Muscle of back (tissue), 3 donors: ENCODE measurements at regions not wholly inside any gene's neighbourhood (a gene's known extent, or its start where the extent isn't known, plus 50 kb on each side); places are given as distances from the start of the nearest gene placed in this dataset.
A peak's percentile ranks its signal among the peaks of the same experiment; 100 is the strongest.

Experiments used
- DNase-seq, 3 donors: peaks; one replicate each; pipeline versions ENCODE4 v3.0.0 to v3.0.0-alpha.2; 2013

DNA sequence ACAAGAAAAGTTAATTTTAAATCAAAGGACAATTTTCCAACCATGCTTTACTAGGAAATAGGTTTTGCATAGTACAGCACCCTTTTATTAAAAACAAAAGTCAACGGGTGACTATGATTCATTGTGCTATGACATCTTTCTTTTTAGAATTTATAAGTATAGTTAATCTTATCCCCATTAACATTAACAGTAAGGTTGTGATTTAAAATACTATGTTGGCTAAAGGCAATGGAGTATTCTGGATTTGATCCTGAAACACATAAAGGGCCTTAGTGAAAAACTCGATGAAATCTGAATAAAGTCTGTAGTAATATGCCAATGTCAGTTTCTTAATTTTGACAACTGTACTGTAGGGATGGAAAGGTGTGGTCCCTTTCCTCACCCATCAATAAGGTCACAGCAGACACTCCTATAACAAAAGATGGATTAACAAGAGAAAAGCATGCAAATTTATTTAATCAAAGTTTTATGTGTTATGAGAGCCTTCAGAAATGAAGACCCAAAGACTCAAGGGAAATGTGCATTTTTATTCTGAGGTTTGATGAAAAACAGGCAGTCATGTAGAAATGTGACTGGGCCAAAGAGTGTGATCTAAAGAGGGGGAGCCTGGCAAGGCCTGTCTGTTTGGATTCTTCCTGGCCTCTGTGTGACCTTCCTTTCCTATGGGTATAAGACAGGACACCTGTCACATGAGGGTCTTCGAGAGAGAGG is 731.4 kb downstream of the TSN start:
- DNase-seq = peak in 1 of 3 donors; percentile 87

DNA sequence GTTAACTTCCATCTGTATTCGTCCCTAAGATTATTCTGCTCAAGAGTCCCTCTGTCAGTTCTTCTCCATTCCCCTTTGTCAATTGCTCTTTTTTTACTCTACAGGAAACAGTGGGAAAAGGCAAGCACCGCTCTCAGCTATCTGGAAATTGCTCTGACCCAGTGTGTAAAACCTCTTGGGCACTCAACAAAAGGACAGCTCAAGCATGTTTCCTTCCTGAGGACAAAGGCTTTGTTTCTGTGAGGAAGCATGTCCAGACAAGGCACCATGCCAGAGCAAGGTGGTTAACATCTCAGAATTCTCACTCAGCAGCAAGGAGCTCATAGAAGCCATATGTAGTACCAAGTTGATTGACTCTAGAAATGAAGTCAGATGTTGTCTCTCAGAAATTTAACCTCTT is 735.6 kb downstream of the TSN start:
- DNase-seq = no peak

DNA sequence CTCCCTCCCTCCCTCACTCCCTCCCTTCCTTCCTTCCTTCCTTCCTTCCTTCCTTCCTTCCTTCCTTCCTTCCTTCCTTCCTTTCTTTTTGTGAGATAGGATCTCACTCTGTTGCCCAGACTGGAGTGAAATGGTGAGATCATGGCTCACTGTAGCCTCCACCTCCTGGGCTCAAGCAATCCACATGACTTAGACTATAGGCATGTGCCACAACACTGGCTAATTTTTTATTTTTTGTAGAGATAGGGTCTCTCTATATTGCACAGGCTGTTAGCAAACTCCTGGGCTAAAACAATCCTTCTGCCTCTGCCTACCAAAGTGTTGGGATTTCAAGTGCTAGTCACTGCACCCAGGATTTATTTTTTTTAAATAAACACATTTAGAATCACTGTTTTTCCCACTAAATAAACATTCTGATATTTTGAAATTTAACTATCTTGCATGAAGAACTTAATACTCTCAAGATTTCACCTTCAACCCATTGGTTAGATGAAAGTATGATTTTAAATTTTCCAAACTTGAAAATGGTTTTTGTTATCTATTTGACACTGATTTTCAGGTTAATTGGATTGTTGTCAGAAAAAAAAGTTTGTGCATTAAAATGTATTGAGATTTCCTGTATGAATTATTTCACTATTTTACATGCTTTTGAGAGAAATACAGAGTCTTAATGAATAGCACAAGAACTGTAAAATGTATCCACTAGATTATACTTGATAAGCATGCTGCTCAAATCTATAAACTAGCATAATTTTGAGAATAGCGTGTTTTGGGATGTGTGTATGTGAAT is 745.1 kb downstream of the TSN start:
- no peak for DNase-seq

DNA sequence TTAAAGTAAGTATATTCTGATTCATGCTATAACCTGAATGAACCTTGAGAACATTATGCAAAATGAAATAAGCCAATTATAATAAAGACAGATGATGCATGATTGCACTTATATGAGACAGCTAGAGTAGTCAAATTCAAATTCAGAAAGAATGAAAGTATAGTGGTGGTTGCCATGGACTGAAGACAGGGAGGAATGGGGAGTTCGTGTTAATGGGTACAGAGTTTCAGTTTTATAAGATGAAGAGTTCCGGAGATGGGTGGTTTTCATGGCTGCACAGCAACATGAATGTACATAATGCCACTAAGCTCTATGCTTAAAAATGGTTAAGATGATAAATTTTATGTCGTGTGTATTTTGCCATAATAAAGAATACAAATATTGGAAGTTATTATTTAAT is 751.2 kb downstream of the TSN start:
- no peak for DNase-seq

DNA sequence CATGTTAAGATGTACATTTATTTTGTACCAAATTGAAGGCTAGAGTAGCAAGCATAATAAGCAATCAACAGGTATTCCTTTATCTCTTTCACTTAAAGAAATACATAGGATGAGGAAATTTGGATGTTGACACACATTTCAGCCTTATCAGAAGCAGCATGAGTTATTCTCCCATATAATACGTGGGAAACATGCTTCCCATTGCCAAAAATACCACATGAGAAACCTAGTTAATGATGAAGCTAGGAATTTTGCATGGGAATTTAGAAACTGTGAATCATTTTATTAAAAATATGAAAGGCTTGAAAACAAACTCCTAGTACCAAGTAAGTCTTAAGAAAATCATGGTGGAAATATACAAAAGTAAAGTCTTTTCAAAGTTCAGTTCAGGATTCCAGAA is 751.8 kb downstream of the TSN start:
- no peak for DNase-seq

DNA sequence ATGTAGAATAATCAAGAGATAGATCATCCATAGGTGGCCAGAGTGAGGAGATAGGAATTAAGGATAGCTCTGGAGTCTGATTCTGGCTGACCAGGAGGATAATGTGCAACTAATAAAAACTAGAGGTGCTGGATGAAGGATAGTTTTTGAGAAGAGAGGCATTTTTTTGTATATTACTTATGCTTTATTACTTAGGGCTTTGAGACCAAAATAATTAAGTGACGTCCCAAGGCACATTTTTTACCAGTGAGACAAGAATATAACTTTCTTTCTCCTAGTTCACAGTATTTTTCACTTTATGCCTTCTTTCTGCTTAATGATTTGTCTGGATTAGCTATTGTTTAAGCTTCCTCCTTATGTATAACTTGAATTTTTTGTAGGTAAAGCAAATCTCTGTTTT is 756.6 kb downstream of the TSN start:
- DNase-seq = peak in 1 of 3 donors; percentile 34

DNA sequence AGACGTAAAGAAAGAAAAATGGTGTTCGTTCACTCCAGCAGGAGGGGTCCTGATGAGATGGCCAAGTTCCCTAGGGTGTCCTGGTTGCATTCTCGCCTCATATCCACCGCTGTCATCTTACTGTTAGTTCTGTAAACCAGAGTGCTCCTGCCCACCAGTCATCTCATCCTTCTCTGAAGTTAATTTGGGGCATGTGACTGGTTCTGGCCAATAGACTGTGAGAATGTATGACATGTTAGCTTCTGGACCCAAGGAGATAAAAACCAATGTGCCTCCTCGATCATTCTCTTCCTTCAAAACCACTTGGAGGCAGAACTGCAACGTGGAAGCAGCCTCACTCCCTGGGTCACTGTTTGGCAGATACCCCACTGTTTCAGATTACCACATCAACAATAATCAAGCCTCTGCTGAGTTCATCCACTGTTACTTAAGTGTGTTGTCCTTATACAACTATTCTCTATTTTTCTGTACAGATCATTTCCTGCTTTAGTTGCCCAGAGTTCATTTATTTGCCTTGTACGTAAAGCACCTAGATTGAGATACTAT is 759.1 kb downstream of the TSN start:
- no peak for DNase-seq

DNA sequence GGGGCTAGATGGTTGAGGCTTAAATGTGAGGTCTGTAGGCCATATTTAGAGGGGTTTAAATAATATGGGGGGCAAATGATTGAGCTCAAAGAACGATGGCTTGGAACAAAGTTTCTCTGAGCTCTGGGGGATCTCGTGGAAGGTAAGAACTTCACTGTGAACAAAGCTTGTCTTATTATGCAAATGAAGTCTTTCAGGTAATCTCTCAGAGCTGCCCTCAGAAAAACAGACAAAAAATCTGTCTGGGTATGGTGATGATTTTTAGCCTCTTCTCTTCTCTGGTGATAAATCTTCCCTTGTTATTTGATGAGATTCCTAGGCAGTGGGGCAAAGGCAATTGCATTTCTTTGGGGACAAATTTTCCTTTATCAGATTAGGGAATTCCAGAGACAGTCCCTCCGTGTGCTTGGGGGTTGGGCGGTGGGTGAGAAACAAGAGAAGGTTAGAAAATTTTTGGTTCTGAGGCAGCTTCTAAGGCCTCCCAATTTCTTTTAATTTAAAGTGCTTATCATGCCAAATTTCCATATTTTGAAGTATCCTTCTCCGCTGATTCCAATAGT is 760.4 kb downstream of the TSN start:
- DNase-seq = no peak

DNA sequence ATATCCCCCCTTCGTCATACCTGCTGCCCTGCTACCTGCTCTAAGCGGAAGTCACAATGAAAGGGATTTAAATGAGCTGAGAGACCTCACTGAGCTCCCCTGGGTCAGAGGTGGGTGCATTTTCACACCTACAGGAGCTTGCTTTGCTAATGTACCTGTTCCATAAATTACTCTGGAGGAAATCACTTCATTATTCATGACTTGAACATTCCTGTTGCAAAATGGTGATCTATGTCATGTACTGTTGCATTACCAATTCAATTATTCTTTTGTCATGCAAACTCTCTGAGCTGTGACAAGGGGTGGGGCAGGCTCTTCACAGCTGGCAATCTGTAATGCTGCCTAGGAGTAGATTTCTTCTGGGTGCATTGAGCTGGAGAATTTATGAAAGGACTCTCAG is 761.3 kb downstream of the TSN start:
- no peak for DNase-seq

DNA sequence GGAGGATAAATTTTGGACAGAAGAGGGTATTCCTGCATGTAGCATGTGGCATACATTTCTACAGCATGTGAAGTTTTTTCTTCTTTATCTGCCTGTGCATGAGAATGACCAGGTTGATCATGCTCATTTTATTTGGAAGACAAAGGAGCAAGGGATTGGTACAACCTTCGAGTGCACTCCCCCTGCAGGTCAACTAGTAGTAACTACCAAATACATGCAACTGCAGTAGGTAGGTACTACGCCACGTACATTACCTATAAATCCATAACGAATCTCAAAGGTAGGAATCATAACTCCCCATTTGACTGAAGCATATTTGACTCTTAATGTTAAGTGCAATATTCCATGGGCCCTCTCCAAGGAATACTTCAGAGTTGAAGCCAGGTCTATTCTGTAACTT is 763.9 kb downstream of the TSN start:
- no peak for DNase-seq

DNA sequence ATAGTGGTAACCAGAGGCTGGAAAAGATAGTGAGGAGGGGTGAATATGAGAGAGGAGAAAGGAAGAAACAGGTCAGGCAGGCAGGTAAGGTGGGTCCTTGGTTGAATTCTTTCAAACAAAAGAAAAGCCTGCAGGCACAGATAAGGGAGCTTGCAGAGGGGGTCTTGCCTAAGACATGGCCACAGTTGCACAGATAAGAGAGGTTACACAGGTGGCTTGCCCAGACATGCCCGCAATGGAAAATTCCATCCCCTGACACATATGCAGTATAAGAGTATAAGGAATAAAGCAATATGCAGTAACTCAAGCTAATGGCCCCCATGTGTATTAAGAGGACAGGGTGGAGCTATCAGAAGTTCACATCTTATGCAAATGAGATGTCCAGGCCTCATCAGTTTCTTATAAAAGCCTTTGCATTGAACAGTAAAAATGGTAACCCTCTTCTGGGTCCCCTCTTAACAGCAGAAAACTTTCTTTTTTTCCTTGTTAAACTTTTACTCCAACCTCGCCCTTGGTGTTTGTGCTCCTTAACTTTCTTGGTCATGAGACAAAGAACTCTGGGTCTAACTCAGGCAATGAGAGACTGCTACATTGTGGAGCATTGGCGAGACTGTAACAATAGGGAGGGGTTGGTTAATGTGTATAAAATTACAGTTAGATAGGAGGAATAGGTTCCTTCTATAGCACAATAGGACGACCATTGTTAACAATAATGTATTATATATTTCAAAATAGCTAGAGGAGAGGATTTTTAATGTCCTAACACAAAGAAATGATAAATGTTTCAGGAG is 764.6 kb downstream of the TSN start:
- DNase-seq = no peak

DNA sequence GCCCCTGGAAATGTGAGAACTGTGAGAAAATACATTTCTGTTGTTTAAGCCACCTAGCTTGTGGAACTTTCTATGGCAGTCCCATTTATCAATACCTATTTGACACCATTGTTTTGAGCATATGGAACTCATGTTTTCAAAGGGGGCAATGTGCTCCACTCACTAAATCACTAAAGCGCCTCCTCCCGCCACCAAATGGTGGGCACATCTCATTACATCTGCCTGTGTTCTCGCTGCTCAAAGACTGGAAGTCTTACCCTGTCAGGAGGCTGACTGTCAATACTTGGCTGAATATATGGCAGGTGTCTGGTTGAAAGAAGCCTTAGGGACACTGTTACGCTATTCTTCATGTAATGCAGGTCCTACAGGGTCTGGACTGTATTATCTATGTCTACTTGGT is 767.7 kb downstream of the TSN start:
- no peak for DNase-seq

DNA sequence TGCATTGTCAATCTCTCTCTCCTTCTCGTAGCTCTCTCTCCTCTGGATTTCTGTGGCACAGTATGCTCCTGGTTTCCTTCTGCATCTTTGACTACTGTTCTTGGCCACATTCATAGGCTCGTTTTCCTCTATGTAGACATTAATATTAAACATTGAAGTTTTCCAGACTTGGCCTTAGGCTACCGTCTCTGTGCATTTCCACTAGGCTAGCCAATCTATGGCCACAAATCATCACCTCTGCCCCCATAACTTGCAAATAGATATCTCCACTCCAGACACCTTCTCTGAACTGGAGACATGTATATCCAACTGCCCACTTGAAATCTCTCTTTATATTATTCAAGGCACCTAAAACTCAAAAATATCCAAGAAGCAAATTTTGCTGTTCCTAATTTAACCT is 768.5 kb downstream of the TSN start:
- DNase-seq = no peak

DNA sequence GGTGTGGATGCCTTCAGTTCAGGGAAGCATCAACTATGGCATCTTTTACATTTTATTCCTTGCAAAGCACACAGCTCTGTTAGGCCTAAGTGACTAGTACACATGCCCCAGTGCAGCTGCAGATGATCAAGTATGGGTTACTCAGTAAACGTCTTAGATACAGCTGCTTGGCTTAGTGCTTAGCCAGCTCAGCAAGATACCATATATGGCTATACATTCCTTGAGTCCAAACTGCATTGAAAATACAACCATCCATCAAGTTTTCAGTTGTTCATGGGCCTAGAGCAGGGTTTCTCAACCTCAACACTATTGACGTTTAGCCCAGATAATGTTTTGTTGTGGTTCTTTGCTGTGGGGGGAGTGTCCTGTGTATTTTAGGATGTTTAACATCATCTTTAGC is 769.9 kb downstream of the TSN start:
- DNase-seq = peak in 2 of 3 donors; percentile 34 to 70

DNA sequence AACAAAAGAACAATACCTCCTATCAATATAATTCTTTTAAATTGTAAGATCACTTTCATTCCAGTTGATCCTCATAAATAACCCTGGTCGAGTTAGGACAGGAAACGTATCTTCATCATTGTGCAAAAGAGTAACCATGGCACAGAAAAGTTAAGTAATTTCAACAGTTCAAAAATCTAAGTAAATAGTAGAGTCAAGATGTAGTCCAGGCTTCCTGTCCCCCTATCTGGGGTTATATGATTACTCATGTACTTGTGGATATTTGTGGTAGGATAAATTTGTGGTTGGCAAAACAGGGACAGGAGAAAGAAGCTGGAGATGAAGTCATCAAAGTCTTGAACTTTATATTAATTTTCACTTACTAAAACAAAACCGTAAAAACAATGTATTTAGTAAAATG is 772.6 kb downstream of the TSN start:
- DNase-seq = no peak

DNA sequence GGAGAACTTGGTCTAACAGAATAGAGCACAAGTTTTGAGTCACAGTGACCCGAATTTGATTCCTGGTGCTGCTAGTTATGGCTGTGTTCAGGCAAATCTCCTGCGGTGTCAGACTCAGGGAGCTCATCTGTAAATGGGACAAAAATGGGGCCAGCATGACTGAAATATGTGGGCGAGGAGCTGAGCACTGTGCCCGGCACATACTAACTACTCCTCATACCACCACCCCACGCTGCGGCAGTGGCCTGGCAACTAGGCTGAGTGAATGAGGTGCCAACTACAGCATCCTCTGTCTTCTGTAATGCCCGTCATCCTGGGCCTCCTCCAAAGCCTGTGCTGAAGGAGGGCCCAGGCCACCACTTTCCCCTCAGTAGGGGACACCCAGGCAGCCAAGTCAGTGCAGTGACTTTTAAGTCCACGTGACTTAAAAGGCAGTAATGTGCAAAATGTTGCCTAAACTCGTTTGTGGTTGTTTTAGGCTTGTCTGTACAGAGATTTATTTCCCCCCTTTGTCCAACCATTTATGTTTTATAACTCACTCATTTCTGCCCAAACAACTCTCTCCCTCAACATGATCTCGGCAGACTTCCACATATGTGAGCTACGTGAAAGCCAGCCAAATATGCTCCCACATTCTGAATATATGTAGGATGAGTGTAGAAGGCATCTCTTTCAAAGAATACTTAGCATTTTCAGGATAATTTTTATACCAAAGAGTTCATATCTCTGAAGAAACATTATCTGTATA is 773.7 kb downstream of the TSN start:
- peak in 2 of 3 donors; percentile 29 to 32 for DNase-seq

DNA sequence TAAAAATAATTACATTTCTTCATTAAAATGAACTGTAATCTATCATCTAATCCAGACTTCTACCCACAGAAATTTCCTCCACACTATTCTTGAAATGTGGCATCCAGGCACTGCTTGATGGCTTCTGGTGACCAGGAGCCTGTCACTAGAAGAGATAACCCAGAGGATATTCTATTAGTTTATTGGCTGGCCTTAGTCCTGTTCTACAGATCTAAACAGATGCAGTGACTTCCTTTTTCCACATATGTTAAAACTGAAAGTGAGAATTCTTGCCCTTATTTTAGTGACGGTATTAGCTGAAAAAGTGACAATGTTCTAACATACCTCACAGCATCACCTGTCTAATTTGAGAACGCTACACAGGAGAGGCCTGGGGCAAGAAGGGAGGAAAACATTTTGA is 775.4 kb downstream of the TSN start:
- DNase-seq = peak in 2 of 3 donors; percentile 17 to 66

DNA sequence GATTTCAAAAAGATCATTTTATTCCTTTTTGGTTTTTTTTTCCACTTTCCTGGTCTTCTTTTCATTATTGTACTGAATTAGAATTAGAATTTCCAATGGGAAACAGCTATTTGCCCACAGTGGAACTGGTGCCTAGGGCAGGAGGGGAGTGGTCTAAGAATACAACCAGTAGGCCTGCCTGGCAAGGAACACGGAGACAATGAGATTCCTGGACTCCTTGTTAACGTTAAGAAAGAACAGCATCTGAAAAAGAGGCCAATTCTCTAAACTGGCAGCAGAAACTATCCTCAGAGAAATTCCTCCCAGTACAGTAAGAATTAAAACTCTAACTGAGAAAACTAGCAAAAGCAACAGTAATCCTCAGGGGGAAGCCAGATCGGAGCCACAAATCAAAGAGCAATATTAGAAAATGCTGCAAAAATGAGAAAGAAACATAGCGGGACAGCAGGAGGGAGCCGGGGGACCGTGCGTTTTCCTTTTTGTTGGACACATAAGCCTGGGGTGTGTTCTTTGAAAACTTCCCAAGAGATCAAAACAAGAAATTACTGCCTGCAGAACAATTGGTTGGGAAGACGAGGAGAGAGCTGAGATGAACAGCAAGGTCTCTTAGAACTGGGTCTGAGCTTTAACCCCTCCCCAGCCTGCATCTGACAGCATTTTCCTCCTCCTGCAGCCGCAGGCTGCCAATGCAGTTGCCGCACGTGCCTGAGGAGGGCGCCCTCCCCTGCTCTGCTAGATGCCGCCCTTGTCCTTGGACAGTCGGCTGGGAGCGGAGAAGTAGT is 776.0 kb downstream of the TSN start:
- DNase-seq = peak; percentile 51 to 91 (median 67)

DNA sequence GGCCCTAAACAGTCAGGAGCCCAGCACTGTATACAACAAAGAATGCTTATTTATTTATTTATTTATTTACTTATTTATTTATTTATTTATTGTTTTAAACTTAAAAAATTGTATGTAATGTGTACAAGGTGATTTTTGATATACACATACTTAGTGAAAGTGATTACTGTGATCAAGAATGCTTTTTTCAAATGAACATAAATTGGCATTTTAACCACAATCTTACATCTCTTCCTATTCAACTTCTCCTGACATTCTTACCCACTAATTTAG is 776.6 kb downstream of the TSN start:
- no peak for DNase-seq

DNA sequence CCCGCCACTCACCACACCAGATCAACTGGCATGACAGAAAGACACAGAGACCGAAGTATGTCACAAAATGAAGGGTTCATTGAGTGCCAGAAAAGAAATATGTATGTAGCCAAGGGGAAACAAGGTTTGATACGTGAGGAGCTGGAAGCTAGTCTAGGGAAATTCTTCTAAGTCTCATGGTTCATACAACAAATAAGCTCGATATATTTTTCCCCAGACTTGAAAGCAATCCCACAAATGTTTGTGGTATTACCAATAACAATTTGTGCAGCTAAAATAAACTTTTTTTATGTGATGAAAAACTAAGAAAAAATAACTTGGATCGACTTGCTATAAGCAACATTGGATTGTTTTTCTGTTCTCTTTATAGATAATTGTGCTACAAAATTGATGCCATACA is 777.0 kb downstream of the TSN start:
- DNase-seq = peak in 2 of 3 donors; percentile 16 to 65
